ENCODE measurements at regions not wholly inside any gene's neighbourhood (a gene's known extent, or its start where the extent isn't known, plus 50 kb on each side); places are given as distances from the start of the nearest gene placed in this dataset.

GRCh38 chr6:94049001-94049400 lies 629.6 kb upstream of the EPHA7 start:
- no peak for DNase-seq

DNA sequence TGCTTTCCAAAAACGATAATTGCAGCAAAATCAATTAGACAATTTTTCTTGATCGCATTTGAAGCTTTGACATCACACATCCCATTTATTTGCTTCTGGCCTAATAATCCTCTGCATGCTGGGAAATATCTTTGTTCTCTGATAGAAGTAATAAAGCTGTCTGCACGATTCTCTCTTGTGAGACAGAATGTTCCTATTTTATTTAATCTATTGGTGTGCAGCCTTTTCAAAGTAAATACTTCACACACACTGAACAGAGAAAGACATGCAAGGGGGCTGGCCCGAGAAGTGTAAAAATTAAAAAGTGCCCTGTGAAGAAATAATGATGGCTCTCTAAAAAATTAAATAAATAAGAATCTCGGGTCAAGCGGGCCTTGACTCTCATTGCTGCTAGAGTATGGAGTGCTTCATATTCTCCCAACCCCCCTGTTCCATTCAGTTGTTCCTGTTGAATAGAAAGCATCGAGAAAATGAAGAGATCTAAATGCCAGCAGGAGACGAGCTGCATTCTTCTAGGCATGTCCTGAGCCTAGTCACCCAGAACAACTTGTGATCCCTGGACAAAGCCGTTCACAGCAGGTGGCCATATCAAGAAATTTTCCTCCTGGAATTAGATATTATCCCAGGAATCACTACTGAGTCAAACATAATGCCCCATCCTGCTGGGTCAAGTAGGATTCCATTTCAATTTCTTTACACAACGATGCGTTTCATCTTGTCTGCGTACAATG lies 625.9 kb upstream of the EPHA7 start:
- DNase-seq: peak; percentile 11

- no peak for DNase-seq
Observed at GRCh38 chr6:94041945-94042709, 622.8 kb upstream of the EPHA7 start.

DNA sequence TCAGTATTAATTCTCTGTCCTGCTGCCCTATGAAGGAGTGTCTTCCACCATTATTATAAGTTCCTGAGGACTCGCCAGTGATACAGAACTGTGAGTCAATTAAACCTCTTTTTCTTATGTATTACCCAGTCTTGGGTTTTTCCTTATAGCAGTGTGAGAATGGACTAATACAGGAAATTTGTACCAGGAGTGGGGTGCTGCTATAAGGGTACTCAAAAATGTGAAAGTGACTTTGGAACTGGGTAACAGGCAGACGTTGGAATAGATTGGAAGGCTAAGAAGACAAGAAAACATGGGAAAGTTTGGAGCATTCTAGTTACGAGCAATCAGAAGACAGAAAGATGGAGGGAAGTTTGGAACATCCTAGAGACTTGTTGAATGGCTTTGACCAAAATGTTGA lies 616.7 kb upstream of the EPHA7 start:
- no peak for DNase-seq

GRCh38 chr6:94027374-94027773 lies 608.0 kb upstream of the EPHA7 start:
- no peak for DNase-seq

DNA sequence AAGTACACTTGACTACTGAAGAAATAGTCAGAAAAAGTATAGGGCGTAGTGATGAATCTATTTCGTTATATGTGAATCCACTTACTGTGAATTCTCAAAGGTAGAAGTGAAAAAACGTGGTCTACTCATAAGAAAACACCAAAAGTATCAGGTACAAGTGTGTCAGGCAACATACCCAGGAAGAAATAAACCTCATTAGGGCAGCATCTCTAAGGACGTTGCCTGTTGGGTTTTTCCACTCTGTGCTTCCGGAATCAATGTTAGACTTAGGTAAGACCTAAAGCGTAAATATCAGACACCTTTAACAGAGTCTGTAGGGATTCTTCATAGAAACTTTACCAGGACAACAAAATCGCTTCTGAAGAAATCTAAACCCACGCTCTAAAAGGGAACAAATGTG lies 607.2 kb upstream of the EPHA7 start:
- no peak for DNase-seq

GRCh38 chr6:94005835-94006234 lies 586.5 kb upstream of the EPHA7 start:
- DNase-seq: no peak

- DNase-seq: no peak
Observed at GRCh38 chr6:93992976-93993375, 573.6 kb upstream of the EPHA7 start.

DNA sequence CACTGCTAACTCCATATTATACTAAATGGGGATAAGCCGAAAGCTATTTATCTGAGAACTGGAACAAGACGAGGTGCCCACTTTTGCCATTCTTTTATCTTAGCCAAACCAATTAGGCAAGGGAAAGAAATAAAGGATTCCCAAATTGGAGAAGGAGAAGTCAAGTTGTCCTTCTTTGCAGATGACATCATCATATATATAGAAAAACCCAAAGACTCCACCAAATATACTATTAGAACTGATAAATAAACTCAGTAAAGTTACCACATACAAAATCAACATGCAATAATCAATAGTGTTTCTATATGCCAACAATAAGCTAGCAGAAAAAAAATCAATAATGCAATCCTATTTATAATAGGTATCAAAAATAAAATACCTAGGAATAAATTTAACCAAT lies 570.3 kb upstream of the EPHA7 start:
- DNase-seq: no peak

GRCh38 chr6:93985953-93986352 lies 566.6 kb upstream of the EPHA7 start:
- DNase-seq: no peak

GRCh38 chr6:93975159-93975558 lies 555.8 kb upstream of the EPHA7 start:
- no peak for DNase-seq

GRCh38 chr6:93974332-93974731 lies 555.0 kb upstream of the EPHA7 start:
- DNase-seq: no peak

GRCh38 chr6:93972791-93973190 lies 553.4 kb upstream of the EPHA7 start:
- DNase-seq: no peak

DNA sequence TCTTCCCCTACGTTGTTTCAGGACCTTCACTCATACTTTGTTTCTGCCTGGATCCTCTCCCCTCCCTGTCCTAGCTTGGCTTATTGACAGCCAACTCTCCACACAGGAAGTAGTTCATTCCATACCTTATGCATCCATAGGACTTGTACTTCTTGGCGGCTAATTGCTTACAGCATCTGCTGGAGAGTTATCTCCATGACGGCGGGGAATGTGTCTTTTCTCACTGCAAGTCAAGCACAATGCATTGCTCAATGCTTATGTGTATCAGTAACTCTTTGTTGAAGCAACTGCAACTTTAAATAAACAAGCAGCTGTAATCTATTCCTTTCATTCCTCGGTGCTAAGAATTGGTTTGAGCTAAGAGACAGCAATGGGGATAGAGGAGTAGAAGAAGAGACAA lies 551.3 kb upstream of the EPHA7 start:
- DNase-seq: peak; percentile 40

- no peak for DNase-seq
Observed at GRCh38 chr6:93968126-93968525, 548.8 kb upstream of the EPHA7 start.

DNA sequence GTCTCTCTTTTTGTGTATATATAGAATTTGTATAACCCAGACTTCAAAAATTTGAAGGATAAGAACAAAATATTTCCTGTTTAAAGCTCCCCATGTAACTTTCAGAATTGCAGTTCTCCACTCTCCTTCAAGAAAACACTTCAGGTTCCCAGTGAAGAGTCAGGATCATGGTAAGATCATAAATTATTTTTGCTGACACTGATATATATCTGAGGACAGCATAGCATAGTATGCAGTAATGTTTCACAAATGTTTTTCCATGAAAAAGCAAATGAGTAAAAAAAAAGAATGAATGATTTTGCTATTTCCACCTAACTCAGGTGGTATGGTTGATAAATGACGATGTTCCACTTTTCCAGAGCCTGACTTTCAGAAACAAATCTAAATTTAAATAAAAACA lies 545.6 kb upstream of the EPHA7 start:
- no peak for DNase-seq

DNA sequence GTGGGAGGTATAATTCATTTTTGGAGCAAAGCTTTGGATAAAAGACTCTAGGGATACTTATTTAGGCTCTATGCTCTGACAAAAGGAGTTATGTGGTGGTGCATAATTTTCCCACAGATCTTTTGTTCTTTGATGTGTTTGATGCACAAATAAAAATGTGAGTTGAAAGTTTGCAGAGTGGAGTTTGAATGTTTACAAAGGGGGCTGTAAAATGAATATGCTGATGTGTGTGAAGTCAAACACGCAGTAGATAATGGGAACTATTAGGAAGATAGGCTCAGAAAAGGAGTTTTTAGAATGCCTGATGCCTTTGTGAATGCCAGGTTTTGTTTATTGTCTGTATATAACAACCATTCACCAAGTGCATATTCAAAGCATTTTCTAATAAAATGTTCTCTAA lies 545.0 kb upstream of the EPHA7 start:
- no peak for DNase-seq

DNA sequence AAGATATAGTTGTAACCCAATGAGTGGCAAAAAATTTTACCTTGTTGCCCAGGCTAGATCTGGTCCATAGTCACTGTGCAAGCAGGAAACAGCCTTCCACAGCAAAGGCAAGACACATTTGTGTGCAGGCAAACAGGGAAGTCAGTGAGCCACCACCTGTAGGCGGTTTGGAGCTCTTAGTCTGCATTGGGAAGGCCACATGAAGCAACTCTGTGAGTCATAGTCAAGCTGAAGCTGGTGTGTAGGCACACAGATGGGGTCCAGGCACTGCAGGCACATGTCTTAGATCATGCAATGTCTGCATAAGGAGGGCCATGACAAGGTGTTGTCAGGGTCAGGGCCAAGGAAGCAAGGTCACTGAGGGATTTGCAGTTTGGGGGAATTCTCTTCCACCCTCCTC lies 543.2 kb upstream of the EPHA7 start:
- no peak for DNase-seq

DNA sequence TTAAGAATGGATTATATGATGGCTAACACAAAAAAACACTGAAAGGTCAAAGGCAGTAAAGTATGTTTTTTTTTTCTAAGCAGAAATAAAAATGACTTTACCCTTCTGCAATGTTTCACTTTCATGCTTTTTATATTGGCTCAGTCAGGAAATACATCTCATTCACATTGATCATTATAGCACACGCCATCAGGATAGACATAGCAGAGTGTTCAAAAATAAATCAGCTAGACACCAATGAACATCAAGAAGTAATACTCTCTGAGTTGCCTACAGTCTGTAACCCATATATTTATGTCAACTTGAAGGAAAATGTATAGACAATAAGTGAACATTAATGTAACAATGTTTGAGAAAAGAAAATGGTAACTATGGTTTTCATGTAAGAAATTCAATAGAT lies 535.2 kb upstream of the EPHA7 start:
- DNase-seq: no peak

GRCh38 chr6:93943661-93944060 lies 524.3 kb upstream of the EPHA7 start:
- DNase-seq: no peak

- no peak for DNase-seq
Observed at GRCh38 chr6:93940381-93940780, 521.0 kb upstream of the EPHA7 start.

GRCh38 chr6:93932175-93932574 lies 512.8 kb upstream of the EPHA7 start:
- DNase-seq: no peak

- DNase-seq: no peak
Observed at GRCh38 chr6:93927731-93928130, 508.4 kb upstream of the EPHA7 start.

GRCh38 chr6:93919365-93919764 lies 500.0 kb upstream of the EPHA7 start:
- no peak for DNase-seq

GRCh38 chr6:93918258-93918657 lies 498.9 kb upstream of the EPHA7 start:
- no peak for DNase-seq
